ENCODE measurements at regions not wholly inside any gene's neighbourhood (a gene's known extent, or its start where the extent isn't known, plus 50 kb on each side); places are given as distances from the start of the nearest gene placed in this dataset.

- H3K27ac ChIP-seq = no peak overlapping the region
- TF ChIP-seq CTCF (IDR thresholded peaks at IDR 0.05) = no peak
- no peak overlapping the region for H3K4me3 ChIP-seq
- DNase-seq (ENCODE audit: low spot score) = no peak
These were observed 983.4 kb upstream of the PRMT6 start for GRCh38 chr1:106072909-106073600.

- TF ChIP-seq CTCF (IDR thresholded peaks at IDR 0.05) = no peak
- no peak for DNase-seq (ENCODE audit: low spot score)
- Histone ChIP-seq H3K27ac (no peak overlapping the region), H3K4me3 (no peak overlapping the region)
These were observed 975.7 kb upstream of the PRMT6 start for GRCh38 chr1:106080608-106081325.

- Histone ChIP-seq H3K27ac (no peak overlapping the region), H3K4me3 (no peak overlapping the region)
- no peak for DNase-seq (ENCODE audit: low spot score)
- no peak for TF ChIP-seq CTCF (IDR thresholded peaks at IDR 0.05)
These were observed 945.4 kb upstream of the PRMT6 start for GRCh38 chr1:106111044-106111443.

GRCh38 chr1:106113851-106114250 lies 942.6 kb upstream of the PRMT6 start:
- Histone ChIP-seq H3K4me3 (no peak overlapping the region), H3K27ac (no peak overlapping the region)
- no peak for TF ChIP-seq CTCF (IDR thresholded peaks at IDR 0.05)
- no peak for DNase-seq (ENCODE audit: low spot score)

GRCh38 chr1:106120789-106121188 lies 935.7 kb upstream of the PRMT6 start:
- Histone ChIP-seq H3K27ac (no peak overlapping the region), H3K4me3 (no peak overlapping the region)
- TF ChIP-seq CTCF (IDR thresholded peaks at IDR 0.05) = no peak
- no peak for DNase-seq (ENCODE audit: low spot score)

GRCh38 chr1:106121728-106122127 lies 934.7 kb upstream of the PRMT6 start:
- DNase-seq (ENCODE audit: low spot score) = no peak
- no peak overlapping the region for H3K27ac ChIP-seq
- H3K4me3 ChIP-seq = no peak overlapping the region
- no peak for TF ChIP-seq CTCF (IDR thresholded peaks at IDR 0.05)

GRCh38 chr1:106134561-106134960 lies 921.9 kb upstream of the PRMT6 start:
- TF ChIP-seq CTCF (IDR thresholded peaks at IDR 0.05) = no peak
- H3K4me3 ChIP-seq = no peak overlapping the region
- DNase-seq (ENCODE audit: low spot score) = no peak
- no peak overlapping the region for H3K27ac ChIP-seq

All from coronary artery (tissue), 2 donors.